Kidney capillary endothelial cell (primary cell): ENCODE measurements at regions not wholly inside any gene's neighbourhood (a gene's known extent, or its start where the extent isn't known, plus 50 kb on each side); places are given as distances from the start of the nearest gene placed in this dataset.

Experiments used
- DNase-seq: peaks from one replicate; pipeline ENCODE4 v3.0.0-alpha.2; 2018; ENCODE audit warnings: low spot score

GRCh38 chr14:39766397-39767000, 334.3 kb upstream of the FBXO33 start:
- no peak for DNase-seq

- no peak for DNase-seq
Observed at GRCh38 chr14:39765676-39766075, 333.4 kb upstream of the FBXO33 start.

- no peak for DNase-seq
Observed at GRCh38 chr14:39763402-39763890, 331.2 kb upstream of the FBXO33 start.

GRCh38 chr14:39762576-39763401, 330.6 kb upstream of the FBXO33 start:
- no peak for DNase-seq

GRCh38 chr14:39755269-39755878, 323.1 kb upstream of the FBXO33 start:
- DNase-seq = no peak

- no peak for DNase-seq
Observed at GRCh38 chr14:39740454-39740853, 308.2 kb upstream of the FBXO33 start.

GRCh38 chr14:39739796-39740195, 307.6 kb upstream of the FBXO33 start:
- DNase-seq = no peak

GRCh38 chr14:39734306-39734705, 302.1 kb upstream of the FBXO33 start:
- DNase-seq = no peak

- DNase-seq = no peak
Observed at GRCh38 chr14:39733741-39734140, 301.5 kb upstream of the FBXO33 start.

GRCh38 chr14:39731912-39732311, 299.7 kb upstream of the FBXO33 start:
- DNase-seq = no peak

- no peak for DNase-seq
Observed at GRCh38 chr14:39726563-39726962, 294.3 kb upstream of the FBXO33 start.

- no peak for DNase-seq
Observed at GRCh38 chr14:39722547-39723273, 290.5 kb upstream of the FBXO33 start.

GRCh38 chr14:39716987-39717570, 284.8 kb upstream of the FBXO33 start:
- DNase-seq = no peak

- DNase-seq = no peak
Observed at GRCh38 chr14:39712293-39712999, 280.2 kb upstream of the FBXO33 start.

GRCh38 chr14:39704594-39704993, 272.4 kb upstream of the FBXO33 start:
- DNase-seq = no peak

GRCh38 chr14:39694341-39694740, 262.1 kb upstream of the FBXO33 start:
- no peak for DNase-seq

- no peak for DNase-seq
Observed at GRCh38 chr14:39683691-39684260, 251.5 kb upstream of the FBXO33 start.

GRCh38 chr14:39682582-39682981, 250.3 kb upstream of the FBXO33 start:
- no peak for DNase-seq

- DNase-seq = no peak
Observed at GRCh38 chr14:39681782-39682399, 249.7 kb upstream of the FBXO33 start.

GRCh38 chr14:39680777-39681176, 248.5 kb upstream of the FBXO33 start:
- DNase-seq = no peak

- no peak for DNase-seq
Observed at GRCh38 chr14:39673734-39674133, 241.5 kb upstream of the FBXO33 start.
